Ovary (tissue), 3 donors: ENCODE measurements at regions not wholly inside any gene's neighbourhood (a gene's known extent, or its start where the extent isn't known, plus 50 kb on each side); places are given as distances from the start of the nearest gene placed in this dataset.

ENCODE experiments used
- CTCF ChIP-seq, 3 donors: fragments of 450-650 bp in 2 of 3; fragments of 200-600 bp in 1 of 3; IDR thresholded peaks; one replicate each; pipeline versions ENCODE4 v1.5.1 to v1.8.0; 2016 to 2022; ENCODE audit warnings: antibody characterized with exemption in 3 of 3, mild to moderate bottlenecking in 1 of 3
- EP300 ChIP-seq: sonication (generic); formaldehyde crosslinking; IDR thresholded peaks from one replicate; pipeline ENCODE4 v1.6.1; 2017; ENCODE audit warnings: antibody characterized with exemption
- POLR2A ChIP-seq: fragments of 450-650 bp; IDR thresholded peaks from one replicate; pipeline ENCODE4 v1.6.1; 2017; ENCODE audit warnings: antibody characterized with exemption, mild to moderate bottlenecking, moderate library complexity
- donor health status: DM: no; HTN: no; CAD: no.

GRCh38 chr7:131691454-131692130 is 135.2 kb upstream of the PODXL start:
- TF ChIP-seq CTCF (IDR thresholded peaks at IDR 0.05) (no peak), EP300 (no peak), POLR2A (no peak)
